Neuronal stem cell (in vitro differentiated cells): ENCODE measurements at regions not wholly inside any gene's neighbourhood (a gene's known extent, or its start where the extent isn't known, plus 50 kb on each side); places are given as distances from the start of the nearest gene placed in this dataset.
A peak's percentile ranks its signal among the peaks of the same experiment; 100 is the strongest.

Experiments used
- DNase-seq: peaks from one replicate; pipeline ENCODE4 v3.0.0-alpha.2; 2013; ENCODE audit warnings: low spot score
- H2AFZ ChIP-seq: one replicate; pipeline ENCODE4 v1.6.1; 2013; ENCODE audit warnings: mild to moderate bottlenecking, low read length, inconsistent platforms
- H2AK5ac ChIP-seq: 2 replicates; pipeline ENCODE4 v1.6.1; 2013; ENCODE audit warnings: low read depth, mild to moderate bottlenecking, inconsistent platforms, low read length, moderate library complexity, mixed read lengths
- H2BK120ac ChIP-seq: 2 replicates; pipeline ENCODE4 v1.6.1; 2013; ENCODE audit warnings: low read depth, mild to moderate bottlenecking, inconsistent platforms, low read length, moderate library complexity, mixed read lengths
- H2BK12ac ChIP-seq: one replicate; pipeline ENCODE4 v1.6.1; 2013; ENCODE audit warnings: low read length, inconsistent platforms
- H2BK15ac ChIP-seq: 2 replicates; pipeline ENCODE4 v1.6.1; 2013; ENCODE audit warnings: mild to moderate bottlenecking, low read length, inconsistent platforms, mixed read lengths
- H2BK5ac ChIP-seq: one replicate; pipeline ENCODE4 v1.6.1; 2013; ENCODE audit warnings: inconsistent platforms, mild to moderate bottlenecking, low read length, moderate library complexity
- H3K14ac ChIP-seq: one replicate; pipeline ENCODE4 v1.6.1; 2013; ENCODE audit warnings: low read length, inconsistent platforms
- H3K18ac ChIP-seq: 2 replicates; pipeline ENCODE4 v1.6.1; 2013; ENCODE audit warnings: low read length, inconsistent platforms
- H3K23ac ChIP-seq: 2 replicates; pipeline ENCODE4 v1.6.1; 2013; ENCODE audit warnings: low read depth, mild to moderate bottlenecking, mixed read lengths, low read length, inconsistent platforms; ENCODE audit not compliant: poor library complexity
- H3K27ac ChIP-seq: replicated peaks from 3 replicates; pipeline ENCODE4 v1.5.1; 2013; ENCODE audit warnings: low read length, inconsistent platforms
- H3K27me3 ChIP-seq, 3 experiments: 2 replicates each; pipeline ENCODE4 v1.6.1; 2013; ENCODE audit warnings: low read length in 3 of 3, mild to moderate bottlenecking in 2 of 3, inconsistent platforms in 1 of 3, low read depth in 1 of 3, mixed read lengths in 1 of 3, moderate library complexity in 1 of 3; ENCODE audit not compliant: control insufficient read depth in 3 of 3, insufficient read depth in 3 of 3
- H3K36me3 ChIP-seq, 2 donors: replicated peaks in 1 of 2; 2 replicates each; pipeline ENCODE4 v1.6.1; 2013; ENCODE audit warnings: low read length in 2 of 2; ENCODE audit not compliant: control insufficient read depth in 2 of 2, insufficient read depth in 2 of 2
- H3K4ac ChIP-seq: 2 replicates; pipeline ENCODE4 v1.6.1; 2013; ENCODE audit warnings: inconsistent platforms, mild to moderate bottlenecking, low read length, moderate library complexity
- H3K4me1 ChIP-seq, 2 donors: 1 replicate in 1 of 2; 2 replicates in 1 of 2; pipeline ENCODE4 v1.6.1; 2013; ENCODE audit warnings: low read length in 2 of 2, low read depth in 1 of 2; ENCODE audit not compliant: control insufficient read depth in 2 of 2, insufficient read depth in 1 of 2
- H3K4me2 ChIP-seq: one replicate; pipeline ENCODE4 v1.6.1; 2013; ENCODE audit warnings: mild to moderate bottlenecking, low read length, inconsistent platforms; ENCODE audit not compliant: insufficient read depth, poor library complexity, severe bottlenecking
- H3K4me3 ChIP-seq, 2 donors: 2 replicates each; pipeline ENCODE4 v1.5.1; 2013; ENCODE audit warnings: low read length in 2 of 2, mild to moderate bottlenecking in 2 of 2, inconsistent platforms in 1 of 2, moderate library complexity in 1 of 2
- H3K79me1 ChIP-seq: one replicate; pipeline ENCODE4 v1.6.1; 2013; ENCODE audit warnings: low read depth, mild to moderate bottlenecking, inconsistent platforms, low read length, moderate library complexity
- H3K9ac ChIP-seq: one replicate; pipeline ENCODE4 v1.6.1; 2013; ENCODE audit warnings: mild to moderate bottlenecking, low read depth, low read length, inconsistent platforms; ENCODE audit not compliant: poor library complexity
- H3K9me3 ChIP-seq, 2 donors: replicated peaks in 1 of 2; 2 replicates each; pipeline versions ENCODE3 to v1.6.1; 2013; ENCODE audit warnings: low read length in 2 of 2, mild to moderate bottlenecking in 2 of 2, inconsistent platforms in 1 of 2, low read depth in 1 of 2, mixed read lengths in 1 of 2, moderate library complexity in 1 of 2; ENCODE audit not compliant: control insufficient read depth in 2 of 2, insufficient read depth in 1 of 2
- H4K8ac ChIP-seq: one replicate; pipeline ENCODE4 v1.6.1; 2013; ENCODE audit warnings: low read depth, mild to moderate bottlenecking, inconsistent platforms, low read length, moderate library complexity
- H4K91ac ChIP-seq: one replicate; pipeline ENCODE4 v1.6.1; 2013; ENCODE audit warnings: low read length, low read depth, mild to moderate bottlenecking, inconsistent platforms; ENCODE audit not compliant: poor library complexity
- WGBS, 2 donors: extraction: QIAGEN DNeasy Blood & Tissue Kit; methylation state at CpG; one replicate each; pipeline ENCODE4 v1.1.7; 2013; ENCODE audit warnings: missing lambda C conversion rate in 2 of 2, mixed read lengths in 1 of 2; ENCODE audit not compliant: insufficient read length in 2 of 2, insufficient replicate concordance in 1 of 2; ENCODE audit errors: extremely low coverage in 2 of 2; 5-methylcytosine and 5-hydroxymethylcytosine counted together

DNA sequence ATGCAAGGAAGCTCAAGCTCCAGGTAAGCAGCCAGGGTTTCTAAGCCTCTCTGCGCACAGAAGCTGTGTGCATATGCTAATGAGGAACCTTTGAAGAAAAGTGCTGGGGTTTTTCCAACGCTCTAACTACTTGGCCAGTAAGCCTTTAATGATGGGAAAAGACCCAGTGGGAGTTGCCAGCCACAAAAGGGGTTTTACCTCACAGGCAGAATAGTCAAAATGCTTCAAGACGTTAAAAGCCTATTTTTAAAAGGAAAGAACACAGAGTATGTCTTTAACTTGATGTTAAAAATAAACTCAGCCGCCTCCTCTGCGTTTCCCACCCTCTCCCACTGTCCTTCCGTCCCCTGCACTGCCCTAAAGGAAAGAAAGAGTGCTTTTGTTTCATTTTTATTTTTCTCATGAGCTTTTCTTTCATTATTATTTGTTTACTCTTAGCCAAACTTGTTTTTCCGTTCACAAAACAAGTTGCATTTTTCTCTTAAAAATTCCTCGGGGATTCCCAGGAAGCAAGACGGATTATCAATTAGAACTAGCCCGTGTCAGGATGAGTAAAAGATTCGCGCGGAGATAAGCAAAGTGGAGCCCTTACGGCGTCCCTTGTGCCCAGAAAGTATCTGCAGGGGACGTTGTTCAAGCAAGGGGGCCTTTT is 209.8 kb upstream of the NUDT4 start:
- H2AK5ac ChIP-seq = no peak overlapping the region
- peak overlapping the region; percentile 87 for H3K27ac ChIP-seq
- no peak overlapping the region for H2BK12ac ChIP-seq
- H4K8ac ChIP-seq = no peak overlapping the region
- H3K4me2 ChIP-seq = peak overlapping the region; percentile 2
- no peak overlapping the region for H4K91ac ChIP-seq
- WGBS, 2 donors = no CpG with 5 or more reads among the region's 16 CpGs
- no peak overlapping the region for H3K9ac ChIP-seq
- no peak overlapping the region for H3K14ac ChIP-seq
- no peak overlapping the region for H2BK120ac ChIP-seq
- H3K79me1 ChIP-seq = no peaks in the 10 kb centered on the region
- peak overlapping the region; percentile 32 for H2AFZ ChIP-seq
- no peak overlapping the region for H2BK15ac ChIP-seq
- no peak overlapping the region for H3K23ac ChIP-seq
- no peak overlapping the region for H3K4ac ChIP-seq
- H3K27me3 ChIP-seq = peaks cover 0 to 4% (median 0%) of the 10 kb centered on the region in 3 experiments
- H3K9me3 ChIP-seq = no peaks in the 10 kb centered on the region
- no peak overlapping the region for H3K4me3 ChIP-seq
- peak; percentile 45 for DNase-seq
- no peaks in the 10 kb centered on the region for H3K36me3 ChIP-seq
- H3K18ac ChIP-seq = no peak overlapping the region
- H3K4me1 ChIP-seq = peaks cover 0 to 6% of the 10 kb centered on the region in 2 donors
- H2BK5ac ChIP-seq = no peak overlapping the region

DNA sequence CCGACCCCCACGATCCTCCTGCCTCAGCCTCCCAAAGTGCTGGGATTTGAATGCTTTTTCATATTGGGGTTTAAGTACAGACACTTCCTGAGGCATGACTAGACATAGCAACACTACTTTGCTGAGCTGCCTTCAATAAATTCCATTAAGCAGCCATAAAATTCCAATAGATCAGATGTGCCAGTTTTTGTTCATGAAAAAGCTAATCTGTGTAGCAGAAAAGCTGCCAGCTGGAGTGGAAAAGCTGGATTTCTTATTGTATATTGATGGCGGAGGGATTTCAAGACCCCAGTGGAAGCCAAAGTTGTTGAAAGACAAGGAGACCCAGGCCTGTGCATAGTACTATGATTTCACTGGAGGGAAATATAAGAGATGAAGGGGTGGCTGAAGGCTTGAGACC is 209.0 kb upstream of the NUDT4 start:
- WGBS, 2 donors = no CpG with 5 or more reads among the region's 3 CpGs
- Histone ChIP-seq H2BK120ac (no peak overlapping the region), H3K4me1 (peaks cover 0 to 6% of the 10 kb centered on the region in 2 donors), H3K36me3 (no peaks in the 10 kb centered on the region), H2BK12ac (no peak overlapping the region), H4K91ac (no peak overlapping the region), H3K79me1 (no peaks in the 10 kb centered on the region), H3K14ac (no peak overlapping the region), H3K9ac (no peak overlapping the region), H3K23ac (no peak overlapping the region), H4K8ac (no peak overlapping the region), H3K9me3 (no peaks in the 10 kb centered on the region), H2BK5ac (no peak overlapping the region), H3K4ac (no peak overlapping the region), H3K4me2 (no peak overlapping the region), H3K18ac (no peak overlapping the region), H3K27me3 (peaks cover 0 to 4% (median 0%) of the 10 kb centered on the region in 3 experiments), H3K27ac (no peak overlapping the region), H3K4me3 (no peak overlapping the region), H2AFZ (no peak overlapping the region), H2AK5ac (no peak overlapping the region), H2BK15ac (no peak overlapping the region)
- no peak for DNase-seq

DNA sequence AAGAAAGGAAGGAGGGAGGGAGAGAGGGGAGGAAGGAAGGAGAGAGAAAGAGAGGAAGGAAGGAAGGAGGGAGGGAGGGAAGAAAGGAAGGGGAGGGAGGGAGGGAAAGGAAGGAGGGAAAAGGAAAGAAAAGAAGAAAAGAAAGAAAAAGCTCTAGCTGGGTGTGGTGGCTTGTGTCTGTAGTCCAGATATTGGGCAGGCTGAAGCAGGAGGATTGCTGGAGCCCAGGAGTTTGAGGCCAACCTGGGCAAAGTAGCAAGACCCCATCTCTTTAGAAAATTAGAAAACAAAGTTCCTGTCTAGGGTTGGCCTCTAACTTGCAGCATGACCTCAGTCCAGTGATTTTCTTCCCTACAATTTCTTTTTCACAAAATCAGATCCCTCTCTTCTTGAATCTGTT is 208.2 kb upstream of the NUDT4 start:
- H2BK120ac ChIP-seq = no peak overlapping the region
- no peak overlapping the region for H2AK5ac ChIP-seq
- no peak overlapping the region for H4K8ac ChIP-seq
- no peak overlapping the region for H3K27ac ChIP-seq
- no peak overlapping the region for H3K14ac ChIP-seq
- H3K23ac ChIP-seq = no peak overlapping the region
- peaks cover 0 to 4% (median 0%) of the 10 kb centered on the region in 3 experiments for H3K27me3 ChIP-seq
- no peak overlapping the region for H2BK15ac ChIP-seq
- H3K79me1 ChIP-seq = no peaks in the 10 kb centered on the region
- H3K4me1 ChIP-seq = peaks cover 0 to 6% of the 10 kb centered on the region in 2 donors
- no peak overlapping the region for H2AFZ ChIP-seq
- no peaks in the 10 kb centered on the region for H3K36me3 ChIP-seq
- H3K4me3 ChIP-seq = no peak overlapping the region
- H3K4me2 ChIP-seq = no peak overlapping the region
- H3K18ac ChIP-seq = no peak overlapping the region
- H3K9me3 ChIP-seq = no peaks in the 10 kb centered on the region
- no peak overlapping the region for H4K91ac ChIP-seq
- no peak overlapping the region for H2BK5ac ChIP-seq
- no peak overlapping the region for H3K4ac ChIP-seq
- no peak overlapping the region for H3K9ac ChIP-seq
- no peak overlapping the region for H2BK12ac ChIP-seq
- DNase-seq = no peak

DNA sequence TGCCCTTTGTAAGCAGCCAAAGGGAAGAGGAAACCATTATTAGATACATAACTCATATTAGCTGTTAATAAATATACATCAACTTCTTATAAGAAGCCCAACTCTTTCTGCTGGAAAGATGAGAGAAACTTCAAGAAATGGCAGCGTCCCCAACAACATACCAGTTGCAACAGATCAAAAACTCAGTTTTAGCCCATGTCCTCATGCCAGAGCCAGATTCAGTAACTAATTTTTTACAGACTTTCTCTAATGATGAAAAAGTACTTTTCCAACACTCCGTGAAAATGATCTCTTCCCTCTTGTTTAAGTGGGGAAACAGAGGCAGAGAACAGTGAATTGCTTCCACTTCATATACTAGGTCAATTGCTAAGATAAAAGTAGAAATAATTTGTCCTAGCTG is 206.8 kb upstream of the NUDT4 start:
- no CpG with 5 or more reads among the region's 2 CpGs for WGBS, 2 donors
- H3K18ac ChIP-seq = no peak overlapping the region
- H2AFZ ChIP-seq = no peak overlapping the region
- H2AK5ac ChIP-seq = no peak overlapping the region
- no peak overlapping the region for H3K14ac ChIP-seq
- H3K4ac ChIP-seq = no peak overlapping the region
- no peaks in the 10 kb centered on the region for H3K79me1 ChIP-seq
- no peak overlapping the region for H3K27ac ChIP-seq
- H3K27me3 ChIP-seq = peaks cover 0 to 4% (median 0%) of the 10 kb centered on the region in 3 experiments
- H3K23ac ChIP-seq = no peak overlapping the region
- no peaks in the 10 kb centered on the region for H3K36me3 ChIP-seq
- H2BK120ac ChIP-seq = no peak overlapping the region
- no peak overlapping the region for H2BK12ac ChIP-seq
- no peak overlapping the region for H4K8ac ChIP-seq
- H2BK15ac ChIP-seq = no peak overlapping the region
- H2BK5ac ChIP-seq = no peak overlapping the region
- H3K9me3 ChIP-seq = no peaks in the 10 kb centered on the region
- no peak overlapping the region for H3K4me2 ChIP-seq
- no peak for DNase-seq
- H3K4me1 ChIP-seq = peaks cover 0 to 1% of the 10 kb centered on the region in 2 donors
- no peak overlapping the region for H3K9ac ChIP-seq
- H3K4me3 ChIP-seq = no peak overlapping the region
- H4K91ac ChIP-seq = no peak overlapping the region
